B cell (primary cell): ENCODE measurements at regions not wholly inside any gene's neighbourhood (a gene's known extent, or its start where the extent isn't known, plus 50 kb on each side); places are given as distances from the start of the nearest gene placed in this dataset.

Source experiments
- CTCF ChIP-seq: fragments of 200-600 bp; IDR thresholded peaks from one replicate; pipeline ENCODE4 v1.8.0; 2022; ENCODE audit warnings: antibody characterized with exemption, mild to moderate bottlenecking
- EZH2 ChIP-seq: IDR thresholded peaks from 2 replicates; pipeline ENCODE4 v1.6.1; 2012; ENCODE audit warnings: borderline replicate concordance, low read depth, mild to moderate bottlenecking, moderate library complexity, low read length; ENCODE audit not compliant: insufficient read depth, poor library complexity, severe bottlenecking

GRCh38 chr4:133592106-133592505 is 443.0 kb downstream of the PCDH10 start:
- no peak for TF ChIP-seq CTCF
- no peak for TF ChIP-seq EZH2
